GM19452 (cell line): ENCODE measurements at regions not wholly inside any gene's neighbourhood (a gene's known extent, or its start where the extent isn't known, plus 50 kb on each side); places are given as distances from the start of the nearest gene placed in this dataset.

Source experiments
- ATAC-seq: cut with Tn5 transposase; IDR thresholded peaks from one replicate; pipeline ENCODE4 v1.9.1; 2021; ENCODE audit not compliant: unreplicated experiment

DNA sequence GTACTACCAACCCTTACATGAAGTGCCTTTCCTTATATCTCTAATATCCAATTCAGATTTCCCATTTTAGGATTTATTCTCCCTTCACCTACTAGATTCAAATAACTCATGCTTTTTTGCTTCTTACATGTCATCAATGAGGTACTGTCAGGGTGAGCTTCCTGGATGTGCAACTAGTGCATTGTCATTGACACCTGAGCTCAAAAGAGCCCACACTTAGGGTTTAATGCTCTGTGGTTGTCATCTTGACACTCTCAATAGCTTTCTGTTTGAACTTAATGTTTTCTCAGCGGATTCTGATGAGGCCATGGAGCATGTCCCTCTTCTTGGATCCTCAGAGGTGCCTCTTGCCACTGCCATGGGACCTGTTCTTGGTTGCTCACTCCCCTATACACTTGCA, 1033.3 kb upstream of the EYS start:
- no peak for ATAC-seq

DNA sequence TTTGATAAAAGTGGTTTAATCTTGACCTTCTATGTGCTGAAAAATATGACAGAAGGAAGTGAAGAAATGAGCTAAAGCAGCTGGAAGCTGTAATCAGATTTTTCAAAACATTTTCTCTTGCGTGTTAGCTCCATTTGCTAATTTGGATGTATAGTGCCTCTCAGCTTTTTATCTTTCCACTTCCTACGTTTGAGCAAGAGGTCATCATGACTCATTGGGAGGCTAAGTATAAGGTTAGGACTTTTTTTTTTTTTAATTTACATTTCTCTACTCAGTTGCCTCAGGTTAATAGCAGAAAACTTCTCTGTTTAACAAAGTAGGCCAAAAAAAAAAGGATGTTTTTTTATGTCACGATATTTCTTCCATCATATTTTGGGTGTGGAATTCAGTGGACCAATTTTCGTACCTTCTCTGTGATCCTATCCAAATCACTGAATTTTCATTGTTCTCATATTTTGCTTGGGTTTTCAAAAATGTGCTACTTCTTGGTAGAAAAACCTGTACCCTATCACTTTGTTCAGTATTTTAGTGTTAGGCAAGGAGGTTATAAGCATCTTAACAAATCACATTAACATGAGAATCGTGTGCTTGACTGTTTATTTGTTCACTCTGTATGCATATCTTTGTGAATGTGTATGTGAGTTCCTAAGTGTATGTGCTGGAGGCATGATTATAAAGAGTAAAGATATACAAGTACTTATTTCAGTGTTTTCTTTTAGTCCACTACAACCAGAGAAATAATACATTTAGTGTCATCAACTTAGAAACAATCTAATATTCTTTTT, 1028.3 kb upstream of the EYS start:
- no peak for ATAC-seq

DNA sequence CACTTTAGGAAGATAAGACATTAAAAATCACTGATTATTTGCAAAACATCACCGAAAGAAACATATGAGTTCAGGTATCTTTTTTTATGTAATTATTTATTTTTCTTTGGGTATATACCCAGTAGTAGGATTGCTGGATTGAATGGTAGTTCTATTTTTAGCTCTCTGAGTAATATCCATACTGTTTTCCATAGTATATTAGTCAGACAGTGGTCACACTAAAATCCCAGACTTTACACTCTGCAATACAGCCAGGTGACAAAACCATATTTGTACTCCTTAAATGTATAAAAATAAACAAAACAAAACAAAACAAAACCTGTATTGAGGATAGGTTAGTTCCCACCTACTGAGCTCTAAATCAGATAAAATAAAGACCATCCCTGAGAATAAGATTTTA, 1024.3 kb upstream of the EYS start:
- no peak for ATAC-seq

DNA sequence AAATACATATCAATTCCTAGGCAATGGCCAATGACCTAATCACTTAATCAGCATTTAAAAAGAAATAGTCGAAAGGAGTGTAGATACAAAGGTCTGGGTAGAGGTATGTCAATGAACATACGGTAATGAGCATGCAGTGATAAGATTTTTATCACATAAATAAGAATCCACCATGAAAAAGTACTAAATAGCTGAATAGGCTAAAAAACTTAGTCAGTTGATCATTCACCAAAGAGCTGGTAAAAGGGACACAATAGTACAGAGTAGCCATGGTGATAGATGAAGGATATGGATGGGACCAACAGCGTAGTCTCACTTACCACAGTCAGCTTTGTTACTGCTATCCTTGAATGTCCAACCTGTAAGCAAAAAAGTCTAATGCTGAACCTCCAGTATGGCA, 1018.6 kb upstream of the EYS start:
- no peak for ATAC-seq

DNA sequence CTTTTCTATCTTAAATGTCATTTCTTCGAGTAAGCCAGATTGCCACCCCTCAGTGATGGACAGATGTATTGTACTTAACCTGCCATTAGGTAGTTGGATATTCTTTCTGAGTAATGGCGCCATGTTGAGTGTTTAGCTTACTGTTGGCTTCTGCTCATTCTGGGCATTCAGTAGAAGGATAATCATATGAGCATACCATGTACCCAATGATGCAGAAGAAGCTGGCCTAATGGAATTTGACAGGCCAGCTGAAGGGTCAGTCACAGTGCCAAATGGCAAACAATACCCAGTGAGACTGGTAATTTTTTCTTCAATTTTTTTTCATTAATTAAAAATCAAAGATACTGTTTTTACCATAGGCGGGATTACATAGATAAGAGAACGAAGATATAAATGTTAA, 1010.8 kb upstream of the EYS start:
- no peak for ATAC-seq

DNA sequence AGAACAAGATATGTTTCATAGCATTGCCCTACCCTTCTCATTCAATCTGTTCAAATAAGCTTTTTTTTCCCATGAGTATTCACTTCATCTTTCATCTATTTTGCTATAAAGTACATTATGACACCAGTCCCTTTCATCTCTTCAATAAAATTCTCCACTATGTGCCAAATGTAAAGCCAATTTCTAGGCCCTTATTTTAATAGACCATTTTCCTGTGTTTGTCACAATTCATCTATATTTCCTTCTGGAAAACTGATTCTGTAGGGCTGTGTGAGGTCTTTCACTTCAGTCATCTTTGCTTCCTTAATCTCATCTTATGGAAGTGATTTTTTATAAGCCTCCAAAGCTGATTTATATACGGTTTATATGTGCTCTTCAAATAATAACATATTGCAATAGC, 992.4 kb upstream of the EYS start:
- ATAC-seq, result no peak

DNA sequence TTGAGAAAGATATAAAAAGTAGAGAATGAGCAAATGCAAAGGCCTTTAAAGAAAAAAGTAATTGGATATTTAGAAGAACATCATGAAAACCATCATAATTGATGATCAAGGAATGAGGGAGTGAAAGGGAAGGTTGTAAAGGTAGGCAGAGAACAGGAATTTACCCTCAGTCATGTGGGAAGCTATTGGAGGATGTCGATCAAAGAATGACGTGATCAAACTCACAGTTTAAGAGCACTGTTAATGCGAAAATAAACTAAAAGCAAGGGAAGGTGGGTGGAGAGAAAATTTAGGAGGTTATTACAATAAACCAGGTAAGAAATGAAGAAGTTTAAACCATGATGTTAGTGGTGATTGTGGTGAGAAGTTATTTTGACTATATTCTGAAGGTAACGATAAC, 982.6 kb upstream of the EYS start:
- ATAC-seq, result no peak

DNA sequence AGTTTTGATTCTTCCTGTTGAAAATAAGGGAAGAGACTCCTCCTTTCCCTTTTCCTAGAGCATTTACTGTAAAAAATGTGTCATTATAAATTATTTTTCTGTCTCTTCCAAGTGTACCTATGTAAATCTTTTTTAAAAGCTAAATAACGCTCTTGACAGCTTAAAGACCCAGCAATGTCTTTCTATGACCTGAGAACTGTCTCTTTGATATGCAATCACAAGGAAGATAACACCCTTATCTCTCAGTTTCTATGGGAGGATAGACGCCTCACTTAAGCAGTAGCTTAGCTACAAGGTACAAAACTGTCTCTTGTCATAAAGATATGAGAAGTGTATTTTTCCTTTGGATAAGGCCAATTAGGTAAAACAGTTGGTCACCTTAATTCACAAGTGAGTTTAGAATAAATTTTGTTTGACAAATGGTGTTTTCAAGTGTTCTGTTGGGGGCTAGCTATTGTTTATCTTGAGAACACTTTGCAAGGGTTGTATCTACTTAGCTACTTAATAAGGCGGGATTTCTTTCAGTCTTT, 980.6 kb upstream of the EYS start:
- no peak for ATAC-seq

DNA sequence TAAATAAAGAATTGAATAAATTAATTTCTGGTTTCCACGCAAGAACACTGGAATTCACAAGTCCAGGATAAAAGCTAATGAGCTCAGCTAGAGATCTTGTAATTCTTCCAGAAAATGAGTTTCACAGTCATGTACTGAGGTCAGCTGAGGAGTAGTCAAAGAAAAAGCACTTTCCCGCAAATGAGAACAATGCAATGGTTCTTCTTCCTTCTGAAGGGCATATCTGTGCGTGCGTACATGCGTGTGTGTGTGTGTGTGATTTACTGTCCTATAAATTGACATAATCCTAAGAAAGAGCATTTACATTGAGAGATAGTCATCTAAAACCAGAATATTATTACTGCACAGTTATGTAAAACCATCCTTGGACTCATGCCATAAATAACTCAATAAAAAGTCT, 968.9 kb upstream of the EYS start:
- ATAC-seq, result no peak

DNA sequence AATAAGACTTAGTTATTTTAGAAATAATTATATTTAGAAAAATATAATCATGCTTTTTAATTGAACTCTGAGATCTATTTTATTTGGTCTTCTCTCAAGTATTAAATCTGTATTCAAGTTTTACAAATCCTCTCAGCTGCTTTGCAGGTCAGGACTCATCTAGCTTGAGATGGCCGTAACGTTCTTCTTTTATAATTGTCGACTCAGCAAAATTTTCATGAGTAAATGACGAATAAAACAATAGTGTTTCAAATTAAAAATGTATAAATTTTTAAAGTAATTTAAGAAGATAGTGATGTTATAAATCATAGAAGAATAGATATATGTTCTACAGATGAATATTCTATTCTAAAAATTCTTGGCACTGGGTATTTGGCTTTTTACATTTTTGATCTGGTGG, 957.1 kb upstream of the EYS start:
- ATAC-seq, result no peak

DNA sequence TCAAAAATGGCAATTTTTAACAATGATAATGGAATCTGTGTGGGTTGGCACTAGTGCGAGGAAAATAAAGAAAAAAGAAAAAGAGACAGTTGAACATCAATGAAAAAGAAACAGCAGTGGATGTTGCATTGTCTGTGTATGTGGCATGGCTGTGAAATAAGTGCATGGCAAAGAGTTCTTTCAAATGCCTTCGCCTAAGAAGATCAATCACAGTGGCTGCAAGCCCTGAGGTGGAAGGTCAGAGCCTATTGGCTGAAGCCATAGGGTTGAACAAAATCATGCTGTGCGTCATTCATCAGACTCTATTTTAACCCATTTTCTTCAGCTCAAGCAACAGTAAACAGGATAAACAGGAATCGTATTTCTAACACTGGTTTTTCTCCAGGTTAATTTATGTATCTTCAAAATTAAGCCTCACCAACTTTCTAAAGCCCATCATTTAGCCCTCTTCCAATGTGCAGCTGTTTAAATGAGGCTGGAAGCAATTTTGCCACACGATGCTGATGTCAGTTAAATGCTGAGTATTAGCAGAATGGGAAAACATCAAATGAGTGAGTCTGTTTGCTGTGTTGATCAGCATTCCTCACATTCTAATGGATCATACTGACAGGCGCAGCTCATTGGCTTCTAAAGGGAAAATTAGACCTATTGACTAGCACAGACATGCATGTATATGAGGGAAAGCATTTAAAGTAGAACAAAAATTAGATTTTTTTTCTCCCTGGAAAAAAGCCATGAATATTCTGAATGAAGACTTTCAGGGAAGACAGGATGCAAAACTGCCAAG, 955.9 kb upstream of the EYS start:
- no peak for ATAC-seq

DNA sequence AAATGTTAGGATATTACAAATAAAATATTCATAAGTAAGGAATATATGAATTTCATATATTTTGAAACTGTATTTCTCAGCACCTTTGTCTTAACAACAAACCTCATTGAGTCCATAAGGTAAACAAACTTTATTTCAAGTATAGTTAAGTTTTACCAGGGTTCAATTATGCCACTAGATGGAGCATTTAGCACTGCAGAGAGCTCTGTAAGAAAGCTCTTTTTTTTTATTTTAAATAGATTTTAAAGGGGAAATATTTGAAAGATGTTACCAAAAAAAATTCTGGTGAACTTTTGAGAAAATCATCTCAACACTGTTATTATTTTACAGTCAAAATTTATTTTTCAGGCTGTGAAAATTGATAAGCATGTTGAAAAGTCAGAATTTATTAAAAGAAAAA, 955.2 kb upstream of the EYS start:
- ATAC-seq, result no peak

DNA sequence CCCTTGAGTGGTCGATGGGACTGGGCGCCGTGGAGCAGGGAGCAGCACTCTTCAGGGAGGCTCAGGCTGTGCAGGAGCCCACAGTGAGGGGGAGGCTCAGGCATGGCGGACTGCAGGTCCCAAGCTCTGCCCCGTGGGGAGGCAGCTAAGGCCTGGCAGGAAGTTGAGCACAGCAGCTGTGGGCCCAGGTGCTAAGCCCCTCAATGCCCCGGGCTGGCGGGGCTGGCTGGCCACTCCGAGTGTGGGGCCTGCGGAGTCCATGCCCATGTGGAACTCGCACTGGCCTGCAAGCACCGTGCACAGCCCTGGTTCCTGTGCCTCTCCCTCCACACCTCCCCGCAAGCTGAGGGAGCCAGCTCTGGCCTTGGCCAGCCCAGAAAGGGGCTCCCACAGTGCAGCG, 948.4 kb upstream of the EYS start:
- no peak for ATAC-seq

DNA sequence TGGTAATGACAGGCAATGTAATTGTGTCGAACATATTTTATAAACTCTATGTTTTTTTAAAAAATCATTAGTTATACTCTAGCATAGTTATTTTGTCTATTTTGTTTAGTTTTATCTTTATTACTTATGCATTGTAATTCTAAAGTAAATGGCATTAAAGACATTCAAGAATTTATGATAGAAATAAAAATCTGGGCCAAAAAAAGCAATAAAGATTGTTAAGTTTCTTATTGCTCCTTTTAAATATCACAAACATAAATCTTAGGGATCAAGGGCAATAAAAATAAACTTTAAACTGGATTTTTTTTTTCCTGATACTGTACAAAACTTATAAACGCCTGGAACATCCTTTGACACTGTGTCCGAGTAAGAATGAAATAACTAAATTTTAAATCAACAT, 931.5 kb upstream of the EYS start:
- no peak for ATAC-seq

DNA sequence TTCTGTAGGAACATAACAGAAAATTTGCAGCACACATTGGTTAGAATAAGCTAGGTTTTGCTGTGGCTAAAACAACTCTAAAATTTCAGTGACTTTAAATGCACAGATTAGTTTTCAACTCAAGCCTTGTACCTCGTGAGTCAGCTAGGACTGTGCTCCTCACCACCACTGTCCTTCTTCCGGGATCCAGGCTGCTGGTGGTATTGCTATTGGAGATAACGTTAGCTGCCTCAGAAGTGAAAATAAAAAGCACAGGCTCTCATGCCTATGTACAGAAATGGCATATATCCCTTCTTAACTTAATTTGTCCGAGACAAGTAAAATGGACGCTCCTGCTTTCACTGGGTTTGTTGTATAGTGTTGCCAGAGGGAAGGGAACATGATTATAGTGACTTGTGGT, 931.1 kb upstream of the EYS start:
- no peak for ATAC-seq

DNA sequence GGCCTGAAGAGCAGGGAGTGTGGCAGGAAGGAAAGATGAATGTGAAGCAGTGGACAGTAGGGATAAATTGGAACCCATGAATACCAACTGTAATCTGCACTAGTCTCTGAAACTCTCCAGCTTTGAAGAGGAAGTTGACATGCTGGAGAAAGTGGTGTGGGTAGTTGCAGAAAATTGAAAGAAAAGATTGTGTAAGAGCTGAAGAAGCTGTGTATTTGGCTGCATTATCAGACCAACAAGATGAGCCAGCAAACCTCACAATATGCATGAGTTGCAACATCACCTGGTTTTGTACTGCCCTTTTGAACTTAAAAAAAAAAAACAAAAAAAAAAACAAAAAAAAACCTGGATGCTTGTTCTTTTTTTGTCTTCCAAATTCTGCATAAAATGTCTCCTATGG, 921.9 kb upstream of the EYS start:
- no peak for ATAC-seq

DNA sequence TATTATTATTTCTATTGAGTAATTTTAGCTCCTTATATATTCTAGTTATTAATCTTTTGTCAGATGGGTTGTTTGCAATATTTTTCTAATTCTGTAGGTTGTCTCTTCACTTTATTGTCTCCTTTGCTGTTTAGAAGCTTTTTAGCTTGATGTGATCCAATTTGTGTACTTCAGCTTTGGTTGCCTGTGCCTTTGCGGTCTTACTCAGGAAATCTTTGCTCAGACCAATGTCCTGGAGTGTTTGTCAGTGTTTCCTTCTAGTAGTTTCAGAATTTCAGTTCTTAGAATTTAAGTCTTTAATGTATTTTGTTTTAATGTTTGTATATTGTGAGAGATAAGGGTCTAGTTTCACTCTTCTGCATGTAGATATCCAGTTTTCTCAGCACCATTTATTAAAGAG, 916.0 kb upstream of the EYS start:
- no peak for ATAC-seq

DNA sequence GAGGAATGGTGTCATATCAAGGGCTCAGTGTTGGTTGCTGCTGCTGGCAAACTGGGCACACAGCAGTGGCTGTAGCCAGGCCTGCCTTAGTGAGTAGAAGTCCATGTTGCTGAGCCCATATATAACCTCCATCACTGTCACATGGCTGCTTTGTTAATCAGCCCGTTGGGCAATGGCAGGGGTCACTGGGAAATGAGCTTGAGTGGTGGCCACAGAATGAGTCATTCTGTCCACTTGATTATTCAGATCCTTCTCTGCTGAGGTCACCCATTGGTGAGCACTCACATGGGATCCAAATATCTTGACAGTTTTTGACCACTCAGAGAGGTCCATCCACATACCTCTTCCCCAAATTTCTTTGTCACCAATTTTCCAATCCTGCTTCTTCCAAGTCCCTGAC, 898.9 kb upstream of the EYS start:
- no peak for ATAC-seq

DNA sequence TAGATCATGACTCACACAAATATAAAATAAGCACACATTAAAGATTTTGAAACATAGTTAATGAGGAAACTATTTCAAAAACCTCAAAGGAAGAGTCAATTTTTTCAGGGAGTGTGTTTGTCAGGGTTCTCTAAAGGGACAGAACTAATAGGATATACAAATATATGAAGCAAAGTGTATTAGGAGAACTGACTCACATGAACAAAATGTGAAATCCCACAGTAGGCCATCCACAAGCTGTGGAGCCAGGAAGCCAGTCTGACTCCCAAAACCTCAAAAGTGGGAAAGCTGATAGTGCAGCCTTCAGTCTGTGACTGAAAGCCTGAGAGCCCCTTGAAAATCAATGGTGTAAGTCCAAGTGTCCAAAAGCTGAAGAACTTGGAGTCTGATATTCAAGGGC, 898.0 kb upstream of the EYS start:
- no peak for ATAC-seq

DNA sequence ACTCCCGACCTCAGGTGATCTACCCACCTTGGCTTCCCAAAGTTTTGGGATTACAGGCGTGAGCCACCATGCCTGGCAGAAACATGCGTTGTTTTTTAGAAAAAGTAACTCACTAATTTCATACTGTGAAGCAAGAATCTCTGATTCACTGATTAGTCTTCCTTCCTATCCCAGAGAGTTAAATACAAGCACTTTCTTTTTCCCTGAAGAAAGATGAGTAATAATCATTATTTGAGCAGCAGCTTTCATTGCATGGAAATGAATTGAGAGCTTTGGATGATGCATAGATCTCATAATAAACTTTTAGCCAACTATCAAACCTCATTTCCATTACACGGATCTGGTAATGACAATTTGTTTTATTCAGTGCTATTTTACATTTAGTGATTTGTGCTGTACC, 892.5 kb upstream of the EYS start:
- no peak for ATAC-seq

DNA sequence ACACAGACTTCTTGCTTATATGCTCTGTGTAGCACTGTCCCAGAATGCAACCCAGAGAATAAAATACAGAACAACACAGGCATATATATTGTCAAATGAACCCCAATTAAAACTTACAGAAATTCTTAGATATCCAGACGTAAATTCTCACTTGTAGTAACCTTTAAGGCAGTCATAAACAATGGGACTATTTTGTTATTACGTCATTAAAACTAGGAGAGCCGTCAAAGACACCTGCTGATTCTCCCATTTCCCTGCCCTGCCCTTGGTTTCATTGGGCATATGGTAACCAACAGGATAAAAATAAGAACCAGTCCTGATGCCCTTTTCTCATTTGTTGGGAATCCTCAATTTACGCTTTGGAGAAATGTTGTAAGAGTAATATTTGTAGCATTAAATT, 871.3 kb upstream of the EYS start:
- no peak for ATAC-seq

DNA sequence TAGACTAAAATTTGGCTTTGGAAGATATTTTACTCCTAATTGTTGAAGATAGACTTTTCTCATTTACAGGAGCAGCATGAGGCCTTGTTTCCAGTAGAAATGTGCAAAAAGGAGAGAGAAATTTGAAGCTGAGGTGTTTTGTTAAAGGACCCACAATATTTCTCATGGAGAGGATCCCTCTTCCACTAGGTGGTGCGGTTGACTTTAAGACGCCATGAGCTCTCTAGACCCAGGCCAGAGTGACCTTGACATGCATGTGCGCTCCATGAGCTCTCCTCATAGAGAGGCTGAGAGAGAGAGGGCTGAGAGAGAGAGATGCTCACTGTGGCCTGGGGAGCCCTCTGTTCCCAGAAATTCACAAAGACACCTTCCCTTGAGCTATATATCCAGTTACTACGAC, 861.2 kb upstream of the EYS start:
- ATAC-seq, result no peak

DNA sequence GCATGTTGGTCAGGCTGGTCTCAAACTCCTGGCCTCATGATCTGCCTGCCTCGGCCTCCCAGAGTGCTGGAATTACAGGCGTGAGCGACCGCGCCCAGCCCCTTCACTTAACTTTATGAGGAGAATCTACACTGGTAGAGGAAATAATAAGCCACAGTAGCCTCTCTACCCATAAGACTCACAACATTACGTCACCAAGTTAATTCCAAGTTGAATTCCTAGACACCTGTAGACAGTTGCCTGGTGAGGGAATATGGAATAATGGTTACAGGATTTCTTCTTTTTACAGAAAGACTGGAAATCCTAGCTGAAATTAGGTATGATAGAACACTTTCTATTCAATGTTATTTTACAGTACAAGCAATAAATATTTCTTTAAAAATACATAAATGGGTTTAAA, 854.5 kb upstream of the EYS start:
- ATAC-seq, result no peak
